Sigmoid colon (tissue), 4 donors: ENCODE measurements at regions not wholly inside any gene's neighbourhood (a gene's known extent, or its start where the extent isn't known, plus 50 kb on each side); places are given as distances from the start of the nearest gene placed in this dataset.

Experiments used
- EP300 ChIP-seq, 4 donors: sonication (generic); formaldehyde crosslinking; IDR thresholded peaks; one replicate each; pipeline ENCODE4 v1.6.1; 2017; ENCODE audit warnings: antibody characterized with exemption in 4 of 4
- TF ChIP-seq, protein P1 (sequence below), 4 experiments: fragments of 450-650 bp in 3 of 4; fragments of 200-600 bp in 1 of 4; IDR thresholded peaks; one replicate each; pipeline ENCODE4 v1.5.1; 2016 to 2019; ENCODE audit warnings: antibody characterized with exemption in 4 of 4, mild to moderate bottlenecking in 3 of 4, moderate library complexity in 2 of 4

DNA sequence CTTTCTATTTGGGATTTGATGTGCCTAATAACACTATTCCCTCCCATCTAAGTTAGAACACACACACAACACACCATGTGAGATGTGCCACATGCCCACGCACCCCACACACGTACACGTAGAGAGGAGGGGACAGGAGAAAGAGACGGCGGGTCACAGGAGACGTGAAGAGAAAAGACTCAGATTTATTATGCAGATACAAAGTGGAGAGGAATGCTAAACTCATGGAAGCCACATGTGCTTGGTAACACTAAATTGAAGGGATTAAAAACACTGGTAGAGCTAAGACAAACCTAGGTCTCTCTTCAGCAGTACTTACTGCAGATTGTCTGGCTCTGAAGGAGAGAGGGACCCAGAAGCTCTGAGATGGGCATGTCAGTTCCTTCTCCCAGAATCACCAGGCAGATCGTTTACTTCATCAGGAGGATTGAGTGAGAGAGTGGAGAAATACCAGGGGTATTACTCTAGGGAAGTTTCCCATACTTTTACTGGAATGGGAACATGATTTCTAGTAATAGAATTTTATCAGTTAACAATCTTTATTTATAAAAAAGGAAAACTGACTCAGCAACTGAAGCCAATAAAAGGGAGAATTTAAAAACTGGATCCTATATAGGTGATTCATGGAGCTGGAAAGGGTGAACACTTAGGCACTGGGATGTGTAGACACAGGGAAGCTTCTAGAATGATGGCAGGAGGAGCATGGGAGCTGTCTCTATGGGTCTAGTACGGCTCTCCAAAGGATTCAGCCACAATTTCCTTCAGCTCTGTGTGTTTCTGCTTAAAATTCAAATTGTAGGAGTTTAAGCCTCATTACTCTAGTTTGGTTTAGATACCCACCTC, 139.4 kb downstream of the MACIR start:
- TF ChIP-seq, protein P1, sequence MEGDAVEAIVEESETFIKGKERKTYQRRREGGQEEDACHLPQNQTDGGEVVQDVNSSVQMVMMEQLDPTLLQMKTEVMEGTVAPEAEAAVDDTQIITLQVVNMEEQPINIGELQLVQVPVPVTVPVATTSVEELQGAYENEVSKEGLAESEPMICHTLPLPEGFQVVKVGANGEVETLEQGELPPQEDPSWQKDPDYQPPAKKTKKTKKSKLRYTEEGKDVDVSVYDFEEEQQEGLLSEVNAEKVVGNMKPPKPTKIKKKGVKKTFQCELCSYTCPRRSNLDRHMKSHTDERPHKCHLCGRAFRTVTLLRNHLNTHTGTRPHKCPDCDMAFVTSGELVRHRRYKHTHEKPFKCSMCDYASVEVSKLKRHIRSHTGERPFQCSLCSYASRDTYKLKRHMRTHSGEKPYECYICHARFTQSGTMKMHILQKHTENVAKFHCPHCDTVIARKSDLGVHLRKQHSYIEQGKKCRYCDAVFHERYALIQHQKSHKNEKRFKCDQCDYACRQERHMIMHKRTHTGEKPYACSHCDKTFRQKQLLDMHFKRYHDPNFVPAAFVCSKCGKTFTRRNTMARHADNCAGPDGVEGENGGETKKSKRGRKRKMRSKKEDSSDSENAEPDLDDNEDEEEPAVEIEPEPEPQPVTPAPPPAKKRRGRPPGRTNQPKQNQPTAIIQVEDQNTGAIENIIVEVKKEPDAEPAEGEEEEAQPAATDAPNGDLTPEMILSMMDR (IDR thresholded peaks at IDR 0.05): no peak
- TF ChIP-seq EP300 (IDR thresholded peaks at IDR 0.05): no peak
